BLaER1 (cell line): ENCODE measurements at regions not wholly inside any gene's neighbourhood (a gene's known extent, or its start where the extent isn't known, plus 50 kb on each side); places are given as distances from the start of the nearest gene placed in this dataset.

ENCODE experiments used
- H3K27ac ChIP-seq: shearing (Covaris generic); formaldehyde crosslinking; 2 replicates; pipeline ENCODE4 v1.8.1; 2022
- H3K27me3 ChIP-seq: shearing (Covaris generic); formaldehyde crosslinking; 2 replicates; pipeline ENCODE4 v1.8.1; 2022
- H3K36me3 ChIP-seq: shearing (Covaris generic); formaldehyde crosslinking; 2 replicates; pipeline ENCODE4 v1.8.1; 2022
- H3K4me1 ChIP-seq: shearing (Covaris generic); formaldehyde crosslinking; 2 replicates; pipeline ENCODE4 v1.8.1; 2022
- H3K4me2 ChIP-seq: shearing (Covaris generic); formaldehyde crosslinking; 2 replicates; pipeline ENCODE4 v1.8.1; 2022
- H3K4me3 ChIP-seq: shearing (Covaris generic); formaldehyde crosslinking; 2 replicates; pipeline ENCODE4 v1.8.1; 2022
- H3K9ac ChIP-seq: shearing (Covaris generic); formaldehyde crosslinking; 2 replicates; pipeline ENCODE4 v1.8.1; 2022
- H3K9me3 ChIP-seq: shearing (Covaris generic); formaldehyde crosslinking; 2 replicates; pipeline ENCODE4 v1.8.1; 2022
- H4K20me1 ChIP-seq: shearing (Covaris generic); formaldehyde crosslinking; 2 replicates; pipeline ENCODE4 v1.8.1; 2022
- Cebpa-rat ChIP-seq: shearing (Covaris generic); IDR thresholded peaks from 2 replicates; pipeline ENCODE4 v1.8.1; 2022

- no peak overlapping the region for H3K27ac ChIP-seq
- H4K20me1 ChIP-seq: no peaks in the 10 kb centered on the region
- no peak for TF ChIP-seq Cebpa-rat
- H3K9ac ChIP-seq: no peak overlapping the region
- H3K36me3 ChIP-seq: no peaks in the 10 kb centered on the region
- H3K4me2 ChIP-seq: no peak overlapping the region
- no peak overlapping the region for H3K4me3 ChIP-seq
- H3K27me3 ChIP-seq: no peaks in the 10 kb centered on the region
- H3K4me1 ChIP-seq: no peaks in the 10 kb centered on the region
- no peaks in the 10 kb centered on the region for H3K9me3 ChIP-seq
Observed at GRCh38 chr13:90896002-90896401, 451.5 kb upstream of the MIR17HG start.

- no peak overlapping the region for H3K4me2 ChIP-seq
- TF ChIP-seq Cebpa-rat: no peak
- H3K36me3 ChIP-seq: no peaks in the 10 kb centered on the region
Observed at GRCh38 chr13:90898811-90899210, 448.7 kb upstream of the MIR17HG start.

GRCh38 chr13:90899416-90899815 is 448.1 kb upstream of the MIR17HG start:
- no peaks in the 10 kb centered on the region for H3K4me1 ChIP-seq
- H3K27ac ChIP-seq: no peak overlapping the region
- H3K9ac ChIP-seq: no peak overlapping the region
- H3K36me3 ChIP-seq: no peaks in the 10 kb centered on the region
- no peak overlapping the region for H3K4me3 ChIP-seq
- no peaks in the 10 kb centered on the region for H3K9me3 ChIP-seq
- no peaks in the 10 kb centered on the region for H3K27me3 ChIP-seq
- no peaks in the 10 kb centered on the region for H4K20me1 ChIP-seq
- no peak for TF ChIP-seq Cebpa-rat
- no peak overlapping the region for H3K4me2 ChIP-seq

More at GRCh38 chr13:90898811-90899210, 448.7 kb upstream of the MIR17HG start:
- no peaks in the 10 kb centered on the region for H4K20me1 ChIP-seq
- no peaks in the 10 kb centered on the region for H3K4me1 ChIP-seq
- H3K4me3 ChIP-seq: no peak overlapping the region
- no peaks in the 10 kb centered on the region for H3K9me3 ChIP-seq
- no peak overlapping the region for H3K27ac ChIP-seq
- H3K27me3 ChIP-seq: no peaks in the 10 kb centered on the region
- H3K9ac ChIP-seq: no peak overlapping the region

- no peak for TF ChIP-seq Cebpa-rat
- no peak overlapping the region for H3K9ac ChIP-seq
- H3K4me2 ChIP-seq: no peak overlapping the region
- H3K4me3 ChIP-seq: no peak overlapping the region
- H3K4me1 ChIP-seq: no peaks in the 10 kb centered on the region
- no peaks in the 10 kb centered on the region for H3K27me3 ChIP-seq
- no peaks in the 10 kb centered on the region for H3K9me3 ChIP-seq
- no peak overlapping the region for H3K27ac ChIP-seq
- no peaks in the 10 kb centered on the region for H3K36me3 ChIP-seq
- H4K20me1 ChIP-seq: no peaks in the 10 kb centered on the region
Observed at GRCh38 chr13:90902255-90902654, 445.2 kb upstream of the MIR17HG start.

- Histone ChIP-seq H3K4me1 (no peaks in the 10 kb centered on the region), H3K36me3 (no peaks in the 10 kb centered on the region), H3K9ac (no peak overlapping the region), H4K20me1 (no peaks in the 10 kb centered on the region), H3K27me3 (no peaks in the 10 kb centered on the region), H3K9me3 (no peaks in the 10 kb centered on the region), H3K27ac (no peak overlapping the region), H3K4me2 (no peak overlapping the region), H3K4me3 (no peak overlapping the region)
- no peak for TF ChIP-seq Cebpa-rat
Observed at GRCh38 chr13:90906554-90906953, 440.9 kb upstream of the MIR17HG start.

GRCh38 chr13:90908792-90909191 is 438.7 kb upstream of the MIR17HG start:
- no peak overlapping the region for H3K9ac ChIP-seq
- H3K4me3 ChIP-seq: no peak overlapping the region
- no peaks in the 10 kb centered on the region for H3K36me3 ChIP-seq
- no peaks in the 10 kb centered on the region for H4K20me1 ChIP-seq
- no peak overlapping the region for H3K27ac ChIP-seq
- no peaks in the 10 kb centered on the region for H3K9me3 ChIP-seq
- no peaks in the 10 kb centered on the region for H3K4me1 ChIP-seq
- H3K4me2 ChIP-seq: no peak overlapping the region
- no peaks in the 10 kb centered on the region for H3K27me3 ChIP-seq
- TF ChIP-seq Cebpa-rat: no peak

GRCh38 chr13:90910018-90910639 is 437.4 kb upstream of the MIR17HG start:
- Histone ChIP-seq H3K9me3 (no peaks in the 10 kb centered on the region), H3K9ac (no peak overlapping the region), H4K20me1 (no peaks in the 10 kb centered on the region), H3K36me3 (no peaks in the 10 kb centered on the region), H3K4me3 (no peak overlapping the region), H3K4me1 (no peaks in the 10 kb centered on the region), H3K27ac (no peak overlapping the region), H3K27me3 (no peaks in the 10 kb centered on the region), H3K4me2 (no peak overlapping the region)
- TF ChIP-seq Cebpa-rat: no peak

- Histone ChIP-seq H3K27ac (no peak overlapping the region), H3K27me3 (no peaks in the 10 kb centered on the region), H3K9me3 (no peaks in the 10 kb centered on the region), H3K4me1 (no peaks in the 10 kb centered on the region), H3K36me3 (no peaks in the 10 kb centered on the region), H3K9ac (no peak overlapping the region), H3K4me3 (no peak overlapping the region), H3K4me2 (no peak overlapping the region), H4K20me1 (no peaks in the 10 kb centered on the region)
- no peak for TF ChIP-seq Cebpa-rat
Observed at GRCh38 chr13:90912247-90912646, 435.2 kb upstream of the MIR17HG start.

- no peak overlapping the region for H3K4me2 ChIP-seq
- no peak overlapping the region for H3K9ac ChIP-seq
- no peaks in the 10 kb centered on the region for H3K36me3 ChIP-seq
- no peaks in the 10 kb centered on the region for H3K4me1 ChIP-seq
- H4K20me1 ChIP-seq: no peaks in the 10 kb centered on the region
- H3K4me3 ChIP-seq: no peak overlapping the region
- no peaks in the 10 kb centered on the region for H3K27me3 ChIP-seq
- H3K27ac ChIP-seq: no peak overlapping the region
- H3K9me3 ChIP-seq: no peaks in the 10 kb centered on the region
- no peak for TF ChIP-seq Cebpa-rat
Observed at GRCh38 chr13:90918536-90918935, 429.0 kb upstream of the MIR17HG start.

GRCh38 chr13:90919153-90919552 is 428.3 kb upstream of the MIR17HG start:
- Histone ChIP-seq H3K27ac (no peak overlapping the region), H3K9ac (no peak overlapping the region), H3K9me3 (no peaks in the 10 kb centered on the region), H3K36me3 (no peaks in the 10 kb centered on the region), H3K4me3 (no peak overlapping the region), H4K20me1 (no peaks in the 10 kb centered on the region), H3K27me3 (no peaks in the 10 kb centered on the region), H3K4me1 (no peaks in the 10 kb centered on the region), H3K4me2 (no peak overlapping the region)
- TF ChIP-seq Cebpa-rat: no peak

- no peak for TF ChIP-seq Cebpa-rat
- Histone ChIP-seq H4K20me1 (no peaks in the 10 kb centered on the region), H3K4me1 (no peaks in the 10 kb centered on the region), H3K4me3 (no peak overlapping the region), H3K9ac (no peak overlapping the region), H3K27ac (no peak overlapping the region), H3K9me3 (no peaks in the 10 kb centered on the region; the same call in 1 of the 2 replicates), H3K4me2 (no peak overlapping the region), H3K36me3 (no peaks in the 10 kb centered on the region), H3K27me3 (no peaks in the 10 kb centered on the region)
Observed at GRCh38 chr13:90926459-90926858, 421.0 kb upstream of the MIR17HG start.
